AG04449 (cell line): ENCODE measurements at regions not wholly inside any gene's neighbourhood (a gene's known extent, or its start where the extent isn't known, plus 50 kb on each side); places are given as distances from the start of the nearest gene placed in this dataset.

ENCODE experiments used
- CTCF ChIA-PET: fragments of 350-600 bp; formaldehyde crosslinking; extraction: SDS; loops from one replicate; lab custom pipeline; 2021; ENCODE audit warnings: antibody characterized with exemption; lab: Yijun Ruan, JAX
- POLR2A ChIA-PET: fragments of 400-600, 350-600 bp; formaldehyde crosslinking; extraction: SDS; loops from one replicate; lab custom pipeline; 2020; ENCODE audit warnings: antibody characterized with exemption, inconsistent platforms; lab: Yijun Ruan, JAX
- DNase-seq: peaks from one replicate; pipeline ENCODE4 v3.0.0-alpha.2; 2010; ENCODE audit warnings: low read depth, low spot score
- H3K4me3 ChIP-seq: 2 replicates; pipeline ENCODE4 v1.5.1; 2011; ENCODE audit warnings: low read depth, mild to moderate bottlenecking, control low read depth, low read length
- CTCF ChIP-seq: IDR thresholded peaks from one replicate; pipeline ENCODE4 v1.5.1; 2011; ENCODE audit warnings: mild to moderate bottlenecking, moderate library complexity, low read length, control low read depth, inconsistent platforms; ENCODE audit not compliant: insufficient read depth; ENCODE audit errors: missing control alignments

GRCh38 chr6:76451926-76452709 is 379.7 kb upstream of the IMPG1 start:
- TF ChIP-seq CTCF = no peak
- ChIA-PET POLR2A (no interaction called here), CTCF (no interaction called here)
- no peak for DNase-seq
- H3K4me3 ChIP-seq = no peak overlapping the region

GRCh38 chr6:76448109-76448508 is 375.6 kb upstream of the IMPG1 start:
- no peak for DNase-seq
- ChIA-PET CTCF (no interaction called here), POLR2A (no interaction called here)
- no peak overlapping the region for H3K4me3 ChIP-seq
- no peak for TF ChIP-seq CTCF

- TF ChIP-seq CTCF = no peak
- CTCF ChIA-PET = no interaction called here
- POLR2A ChIA-PET = no interaction called here
- H3K4me3 ChIP-seq = no peak overlapping the region
- no peak for DNase-seq
Observed at GRCh38 chr6:76441875-76442274, 369.4 kb upstream of the IMPG1 start.

GRCh38 chr6:76439811-76440210 is 367.3 kb upstream of the IMPG1 start:
- no peak for TF ChIP-seq CTCF
- POLR2A ChIA-PET = no interaction called here
- no peak for DNase-seq
- CTCF ChIA-PET = no interaction called here
- H3K4me3 ChIP-seq = no peak overlapping the region

GRCh38 chr6:76438768-76439167 is 366.3 kb upstream of the IMPG1 start:
- ChIA-PET CTCF (no interaction called here), POLR2A (no interaction called here)
- DNase-seq = no peak
- no peak overlapping the region for H3K4me3 ChIP-seq
- no peak for TF ChIP-seq CTCF

- TF ChIP-seq CTCF = no peak
- no peak for DNase-seq
- POLR2A ChIA-PET = no interaction called here
- no peak overlapping the region for H3K4me3 ChIP-seq
- CTCF ChIA-PET = no interaction called here
Observed at GRCh38 chr6:76435174-76435573, 362.7 kb upstream of the IMPG1 start.
